GM23338 (cell line): ENCODE measurements at regions not wholly inside any gene's neighbourhood (a gene's known extent, or its start where the extent isn't known, plus 50 kb on each side); places are given as distances from the start of the nearest gene placed in this dataset.

Experiments
- ATAC-seq: fragments of 200-7000 bp; cut with Tn5 transposase; 3 replicates; pipeline ENCODE4 v1.9.1; 2020
- DNase-seq: peaks from one replicate; pipeline ENCODE4 v3.0.0-alpha.2; 2015; ENCODE audit warnings: low spot score
- H2AFZ ChIP-seq: fragments of 200-600 bp; sonication (generic); 2 replicates; pipeline ENCODE4 v1.8.0; 2016; ENCODE audit warnings: antibody characterized with exemption, mild to moderate bottlenecking, moderate library complexity
- H3F3A ChIP-seq: fragments of 200-600 bp; sonication (generic); replicated peaks from 2 replicates; pipeline ENCODE4 v1.8.0; 2017; ENCODE audit warnings: antibody characterized with exemption, mixed run types, low read depth
- H3K27ac ChIP-seq: fragments of 200-600 bp; sonication (generic); 2 replicates; pipeline ENCODE4 v1.6.1; 2016; ENCODE audit warnings: low read depth
- H3K27me3 ChIP-seq: fragments of 200-600 bp; sonication (generic); 2 replicates; pipeline ENCODE4 v1.8.0; 2016; ENCODE audit warnings: mild to moderate bottlenecking, mixed run types, moderate library complexity; ENCODE audit not compliant: insufficient read depth
- H3K36me3 ChIP-seq: fragments of 200-600 bp; sonication (generic); 2 replicates; pipeline ENCODE4 v1.8.0; 2016; ENCODE audit warnings: mild to moderate bottlenecking; ENCODE audit not compliant: insufficient read depth
- H3K4me1 ChIP-seq: fragments of 200-600 bp; sonication (generic); 2 replicates; pipeline ENCODE4 v1.8.0; 2016; ENCODE audit warnings: mild to moderate bottlenecking, moderate library complexity; ENCODE audit not compliant: insufficient read depth
- H3K4me2 ChIP-seq: fragments of 200-600 bp; sonication (generic); 2 replicates; pipeline ENCODE4 v1.7.1; 2017; ENCODE audit warnings: mixed run types
- H3K4me3 ChIP-seq: fragments of 200-600 bp; sonication (generic); 2 replicates; pipeline ENCODE4 v1.6.1; 2016; ENCODE audit warnings: mixed run types
- H3K79me2 ChIP-seq: fragments of 200-600 bp; sonication (generic); replicated peaks from 2 replicates; pipeline ENCODE4 v1.8.0; 2017; ENCODE audit warnings: mild to moderate bottlenecking; ENCODE audit not compliant: insufficient read depth
- H3K9me2 ChIP-seq: fragments of 200-600 bp; sonication (generic); 2 replicates; pipeline ENCODE4 v1.8.0; 2017; ENCODE audit not compliant: insufficient read depth
- H4K20me1 ChIP-seq: fragments of 200-600 bp; sonication (generic); replicated peaks from 2 replicates; pipeline ENCODE4 v1.8.0; 2017; ENCODE audit warnings: mild to moderate bottlenecking; ENCODE audit not compliant: insufficient read depth
- H3K27ac Mint-ChIP-seq: 2 replicates; pipeline ENCODE4 v1.8.0; 2020; ENCODE audit warnings: inconsistent platforms, mild to moderate bottlenecking, moderate library complexity, mixed read lengths
- H3K27me3 Mint-ChIP-seq: 3 replicates; pipeline ENCODE4 v1.8.0; 2022; ENCODE audit warnings: low read depth, mild to moderate bottlenecking, moderate library complexity, mixed read lengths, inconsistent platforms; ENCODE audit not compliant: insufficient read depth, poor library complexity
- H3K36me3 Mint-ChIP-seq: 3 replicates; pipeline ENCODE4 v1.8.0; 2021; ENCODE audit warnings: low read depth, mild to moderate bottlenecking, inconsistent platforms, moderate library complexity, mixed read lengths
- H3K4me1 Mint-ChIP-seq: 3 replicates; pipeline ENCODE4 v1.8.0; 2020; ENCODE audit warnings: mild to moderate bottlenecking, inconsistent platforms, mixed read lengths
- H3K4me3 Mint-ChIP-seq: 3 replicates; pipeline ENCODE4 v1.8.0; 2021; ENCODE audit warnings: moderate library complexity, mild to moderate bottlenecking, inconsistent platforms, mixed read lengths
- H3K9me3 Mint-ChIP-seq: 3 replicates; pipeline ENCODE4 v1.8.0; 2020; ENCODE audit warnings: moderate library complexity, mild to moderate bottlenecking, inconsistent platforms, mixed read lengths
- CREB1 ChIP-seq: fragments of 250-450 bp; sonication (Bioruptor Pico); IDR thresholded peaks from 2 replicates; pipeline ENCODE4 v1.5.0; 2020; ENCODE audit warnings: low read depth, mild to moderate bottlenecking, moderate library complexity
- CTCF ChIP-seq, 2 experiments: fragments of 200-600 bp in 1 of 2; sonication (generic) in 1 of 2; conservative IDR thresholded peaks; 2 replicates each; pipeline versions ENCODE4 v1.5.1 to v1.6.1; 2016 to 2017; ENCODE audit warnings: antibody characterized with exemption in 2 of 2, low read depth in 2 of 2, mild to moderate bottlenecking in 2 of 2, moderate library complexity in 1 of 2
- EZH2 ChIP-seq: fragments of 200-600 bp; sonication (generic); IDR thresholded peaks from one replicate; pipeline ENCODE4 v1.8.0; 2017; ENCODE audit warnings: antibody characterized with exemption, mild to moderate bottlenecking, low read depth; ENCODE audit not compliant: unreplicated experiment
- JUNB ChIP-seq: IDR thresholded peaks from one replicate; pipeline ENCODE4 v1.6.1; 2016; ENCODE audit warnings: antibody characterized with exemption; ENCODE audit not compliant: unreplicated experiment
- NANOG ChIP-seq: IDR thresholded peaks from 2 replicates; pipeline ENCODE4 v1.6.1; 2016; ENCODE audit warnings: antibody characterized with exemption, borderline replicate concordance
- ZNF462 ChIP-seq: fragments of 250-450 bp; sonication (Bioruptor Pico); IDR thresholded peaks from 2 replicates; pipeline ENCODE4 v1.5.0; 2020; ENCODE audit warnings: mild to moderate bottlenecking, moderate library complexity

GRCh38 chr5:89279391-89280036 is 396.5 kb upstream of the MEF2C start (continued):
- TF ChIP-seq CTCF (conservative IDR thresholded peaks at IDR 0.05; ENCODE audit: low read depth in 2 of 2) (no peak), EZH2 (no peak), CREB1 (CRISPR knock-in tag) (no peak), ZNF462 (no peak), JUNB (no peak)

GRCh38 chr5:89277816-89278215 is 394.8 kb upstream of the MEF2C start:
- Histone ChIP-seq H3K4me3 (no peak overlapping the region), H3K4me2 (no peak overlapping the region), H3F3A (no peaks in the 10 kb centered on the region), H3K36me3 (no peaks in the 10 kb centered on the region), H4K20me1 (no peaks in the 10 kb centered on the region), H3K9me2 (no peaks in the 10 kb centered on the region), H3K27me3 (no peaks in the 10 kb centered on the region), H3K79me2 (no peaks in the 10 kb centered on the region), H2AFZ (no peak overlapping the region), H3K4me1 (no peaks in the 10 kb centered on the region), H3K27ac (no peak overlapping the region)
- Mint-ChIP-seq H3K9me3 (no peaks in the 10 kb centered on the region), H3K4me1 (no peaks in the 10 kb centered on the region), H3K27me3 (peaks cover 3% of the 10 kb centered on the region), H3K27ac (no peak overlapping the region), H3K4me3 (no peak overlapping the region), H3K36me3 (no peaks in the 10 kb centered on the region)
- DNase-seq: no peak
- no peak for ATAC-seq
- TF ChIP-seq ZNF462 (no peak), NANOG (no peak), EZH2 (no peak), CREB1 (CRISPR knock-in tag) (no peak)
